ENCODE measurements at regions not wholly inside any gene's neighbourhood (a gene's known extent, or its start where the extent isn't known, plus 50 kb on each side); places are given as distances from the start of the nearest gene placed in this dataset.

DNA sequence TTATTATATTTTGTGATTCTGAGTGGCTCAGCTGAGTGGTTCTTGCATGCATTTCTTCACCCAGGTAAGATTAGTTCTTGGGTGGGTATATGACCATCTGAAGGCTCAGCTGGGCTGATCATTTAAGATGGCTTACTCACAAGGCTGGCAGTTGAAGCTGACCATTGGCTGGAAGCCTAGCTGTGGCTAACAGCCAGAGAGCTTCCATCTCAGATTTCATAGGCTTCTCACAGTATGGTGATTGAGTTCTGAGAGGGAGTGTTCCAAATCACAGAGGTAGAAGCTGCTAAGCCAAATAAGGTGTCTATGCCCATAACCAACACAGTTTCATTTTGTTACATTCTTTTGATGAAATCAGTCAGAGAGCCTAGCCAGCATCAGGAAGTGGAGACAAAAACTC lies 117.4 kb upstream of the RPRM start:
- TF ChIP-seq PPARA (CRISPR knock-in tag; IDR thresholded peaks at IDR 0.05; ENCODE audit: borderline replicate concordance) (no peak), ZFP3 (CRISPR knock-in tag; IDR thresholded peaks at IDR 0.05) (no peak), ZFP30 (CRISPR knock-in tag; IDR thresholded peaks at IDR 0.05) (no peak), ARNTL (CRISPR knock-in tag; IDR thresholded peaks at IDR 0.05; ENCODE audit: borderline replicate concordance, low read depth) (no peak), SNAI2 (CRISPR knock-in tag; IDR thresholded peaks at IDR 0.05) (no peak), CSDC2 (CRISPR knock-in tag; IDR thresholded peaks at IDR 0.05) (no peak), BACH2 (CRISPR knock-in tag; IDR thresholded peaks at IDR 0.05; ENCODE audit: borderline replicate concordance) (no peak), RARB (CRISPR knock-in tag; IDR thresholded peaks at IDR 0.05) (no peak)
- TF ChIP-seq, protein P1, sequence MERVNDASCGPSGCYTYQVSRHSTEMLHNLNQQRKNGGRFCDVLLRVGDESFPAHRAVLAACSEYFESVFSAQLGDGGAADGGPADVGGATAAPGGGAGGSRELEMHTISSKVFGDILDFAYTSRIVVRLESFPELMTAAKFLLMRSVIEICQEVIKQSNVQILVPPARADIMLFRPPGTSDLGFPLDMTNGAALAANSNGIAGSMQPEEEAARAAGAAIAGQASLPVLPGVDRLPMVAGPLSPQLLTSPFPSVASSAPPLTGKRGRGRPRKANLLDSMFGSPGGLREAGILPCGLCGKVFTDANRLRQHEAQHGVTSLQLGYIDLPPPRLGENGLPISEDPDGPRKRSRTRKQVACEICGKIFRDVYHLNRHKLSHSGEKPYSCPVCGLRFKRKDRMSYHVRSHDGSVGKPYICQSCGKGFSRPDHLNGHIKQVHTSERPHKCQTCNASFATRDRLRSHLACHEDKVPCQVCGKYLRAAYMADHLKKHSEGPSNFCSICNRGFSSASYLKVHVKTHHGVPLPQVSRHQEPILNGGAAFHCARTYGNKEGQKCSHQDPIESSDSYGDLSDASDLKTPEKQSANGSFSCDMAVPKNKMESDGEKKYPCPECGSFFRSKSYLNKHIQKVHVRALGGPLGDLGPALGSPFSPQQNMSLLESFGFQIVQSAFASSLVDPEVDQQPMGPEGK (CRISPR knock-in tag; IDR thresholded peaks at IDR 0.05; ENCODE audit: borderline replicate concordance) = no peak
- TF ChIP-seq, protein P2, sequence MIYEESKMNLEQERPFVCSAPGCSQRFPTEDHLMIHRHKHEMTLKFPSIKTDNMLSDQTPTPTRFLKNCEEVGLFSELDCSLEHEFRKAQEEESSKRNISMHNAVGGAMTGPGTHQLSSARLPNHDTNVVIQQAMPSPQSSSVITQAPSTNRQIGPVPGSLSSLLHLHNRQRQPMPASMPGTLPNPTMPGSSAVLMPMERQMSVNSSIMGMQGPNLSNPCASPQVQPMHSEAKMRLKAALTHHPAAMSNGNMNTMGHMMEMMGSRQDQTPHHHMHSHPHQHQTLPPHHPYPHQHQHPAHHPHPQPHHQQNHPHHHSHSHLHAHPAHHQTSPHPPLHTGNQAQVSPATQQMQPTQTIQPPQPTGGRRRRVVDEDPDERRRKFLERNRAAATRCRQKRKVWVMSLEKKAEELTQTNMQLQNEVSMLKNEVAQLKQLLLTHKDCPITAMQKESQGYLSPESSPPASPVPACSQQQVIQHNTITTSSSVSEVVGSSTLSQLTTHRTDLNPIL (CRISPR knock-in tag; IDR thresholded peaks at IDR 0.05; ENCODE audit: low read depth) = no peak
- TF ChIP-seq, protein P3, sequence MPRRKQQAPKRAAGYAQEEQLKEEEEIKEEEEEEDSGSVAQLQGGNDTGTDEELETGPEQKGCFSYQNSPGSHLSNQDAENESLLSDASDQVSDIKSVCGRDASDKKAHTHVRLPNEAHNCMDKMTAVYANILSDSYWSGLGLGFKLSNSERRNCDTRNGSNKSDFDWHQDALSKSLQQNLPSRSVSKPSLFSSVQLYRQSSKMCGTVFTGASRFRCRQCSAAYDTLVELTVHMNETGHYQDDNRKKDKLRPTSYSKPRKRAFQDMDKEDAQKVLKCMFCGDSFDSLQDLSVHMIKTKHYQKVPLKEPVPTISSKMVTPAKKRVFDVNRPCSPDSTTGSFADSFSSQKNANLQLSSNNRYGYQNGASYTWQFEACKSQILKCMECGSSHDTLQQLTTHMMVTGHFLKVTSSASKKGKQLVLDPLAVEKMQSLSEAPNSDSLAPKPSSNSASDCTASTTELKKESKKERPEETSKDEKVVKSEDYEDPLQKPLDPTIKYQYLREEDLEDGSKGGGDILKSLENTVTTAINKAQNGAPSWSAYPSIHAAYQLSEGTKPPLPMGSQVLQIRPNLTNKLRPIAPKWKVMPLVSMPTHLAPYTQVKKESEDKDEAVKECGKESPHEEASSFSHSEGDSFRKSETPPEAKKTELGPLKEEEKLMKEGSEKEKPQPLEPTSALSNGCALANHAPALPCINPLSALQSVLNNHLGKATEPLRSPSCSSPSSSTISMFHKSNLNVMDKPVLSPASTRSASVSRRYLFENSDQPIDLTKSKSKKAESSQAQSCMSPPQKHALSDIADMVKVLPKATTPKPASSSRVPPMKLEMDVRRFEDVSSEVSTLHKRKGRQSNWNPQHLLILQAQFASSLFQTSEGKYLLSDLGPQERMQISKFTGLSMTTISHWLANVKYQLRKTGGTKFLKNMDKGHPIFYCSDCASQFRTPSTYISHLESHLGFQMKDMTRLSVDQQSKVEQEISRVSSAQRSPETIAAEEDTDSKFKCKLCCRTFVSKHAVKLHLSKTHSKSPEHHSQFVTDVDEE (CRISPR knock-in tag; IDR thresholded peaks at IDR 0.05) = no peak

Data from SK-N-SH treated with all-trans-retinoic acid at 6 μM for 48 hours (cell line).